GM12878 (cell line): ENCODE measurements at regions not wholly inside any gene's neighbourhood (a gene's known extent, or its start where the extent isn't known, plus 50 kb on each side); places are given as distances from the start of the nearest gene placed in this dataset.
"Not testable (repeated sequence)": the region's sequence is repeated elsewhere in the genome, so short reads cannot be mapped to it uniquely, and the experiment has no call there.

Experiments
- BHLHE40 ChIP-seq, 2 experiments: fragments of 450-650 bp in 1 of 2; IDR thresholded peaks; 2 replicates each; pipeline ENCODE4 v1.6.1; 2011 to 2017; ENCODE audit warnings: low read depth in 2 of 2, borderline replicate concordance in 1 of 2, improper control_type of control experiment in 1 of 2, low read length in 1 of 2, mild to moderate bottlenecking in 1 of 2
- CHD1 ChIP-seq: IDR thresholded peaks from 2 replicates; pipeline ENCODE4 v1.6.1; 2012; ENCODE audit warnings: low read depth, low read length, improper control_type of control experiment
- CREM ChIP-seq: IDR thresholded peaks from 2 replicates; pipeline ENCODE4 v1.6.1; 2014; ENCODE audit warnings: antibody characterized with exemption, low read depth
- EP300 ChIP-seq, 2 experiments: fragments of 150-350 bp in 1 of 2; IDR thresholded peaks; 2 replicates each; pipeline ENCODE4 v1.6.1; 2011 to 2012; ENCODE audit warnings: low read depth in 2 of 2, low read length in 2 of 2, borderline replicate concordance in 1 of 2, improper control_type of control experiment in 1 of 2, inconsistent platforms in 1 of 2; ENCODE audit not compliant: control insufficient read depth in 1 of 2
- HCFC1 ChIP-seq: fragments of 150-350 bp; IDR thresholded peaks from 2 replicates; pipeline ENCODE4 v1.6.1; 2014; ENCODE audit warnings: low read length
- NFIC ChIP-seq: IDR thresholded peaks from 2 replicates; pipeline ENCODE4 v1.6.1; 2012; ENCODE audit warnings: low read depth, mild to moderate bottlenecking, inconsistent platforms, low read length, moderate library complexity
- PBX3 ChIP-seq: IDR thresholded peaks from 2 replicates; pipeline ENCODE4 v1.6.1; 2011; ENCODE audit warnings: mild to moderate bottlenecking, low read depth, low read length, moderate library complexity; ENCODE audit not compliant: insufficient replicate concordance
- POLR2A ChIP-seq: IDR thresholded peaks from 2 replicates; pipeline ENCODE4 v1.6.1; 2011; ENCODE audit warnings: low read depth, mild to moderate bottlenecking, low read length
- POLR2AphosphoS5 ChIP-seq: IDR thresholded peaks from 2 replicates; pipeline ENCODE4 v1.6.1; 2011; ENCODE audit warnings: mild to moderate bottlenecking, low read length, inconsistent platforms
- RBBP5 ChIP-seq: fragments of 200-600 bp; sonication (generic); conservative IDR thresholded peaks from 2 replicates; pipeline ENCODE4 v1.6.1; 2016
- TCF12 ChIP-seq: IDR thresholded peaks from 2 replicates; pipeline ENCODE4 v1.6.1; 2011; ENCODE audit warnings: low read depth, mild to moderate bottlenecking, low read length
- TF ChIP-seq, protein P1 (sequence below): IDR thresholded peaks from 2 replicates; pipeline ENCODE4 v1.6.1; 2012; ENCODE audit warnings: low read length, inconsistent platforms
- TF ChIP-seq, protein P2 (sequence below): IDR thresholded peaks from 2 replicates; pipeline ENCODE4 v1.6.1; 2011; ENCODE audit warnings: borderline replicate concordance, low read depth, mild to moderate bottlenecking, moderate library complexity, low read length; ENCODE audit not compliant: insufficient read depth, poor library complexity, severe bottlenecking
- TF ChIP-seq, protein P3 (sequence below): IDR thresholded peaks from 2 replicates; pipeline ENCODE4 v1.6.1; 2012; ENCODE audit warnings: mild to moderate bottlenecking, low read depth, low read length

DNA sequence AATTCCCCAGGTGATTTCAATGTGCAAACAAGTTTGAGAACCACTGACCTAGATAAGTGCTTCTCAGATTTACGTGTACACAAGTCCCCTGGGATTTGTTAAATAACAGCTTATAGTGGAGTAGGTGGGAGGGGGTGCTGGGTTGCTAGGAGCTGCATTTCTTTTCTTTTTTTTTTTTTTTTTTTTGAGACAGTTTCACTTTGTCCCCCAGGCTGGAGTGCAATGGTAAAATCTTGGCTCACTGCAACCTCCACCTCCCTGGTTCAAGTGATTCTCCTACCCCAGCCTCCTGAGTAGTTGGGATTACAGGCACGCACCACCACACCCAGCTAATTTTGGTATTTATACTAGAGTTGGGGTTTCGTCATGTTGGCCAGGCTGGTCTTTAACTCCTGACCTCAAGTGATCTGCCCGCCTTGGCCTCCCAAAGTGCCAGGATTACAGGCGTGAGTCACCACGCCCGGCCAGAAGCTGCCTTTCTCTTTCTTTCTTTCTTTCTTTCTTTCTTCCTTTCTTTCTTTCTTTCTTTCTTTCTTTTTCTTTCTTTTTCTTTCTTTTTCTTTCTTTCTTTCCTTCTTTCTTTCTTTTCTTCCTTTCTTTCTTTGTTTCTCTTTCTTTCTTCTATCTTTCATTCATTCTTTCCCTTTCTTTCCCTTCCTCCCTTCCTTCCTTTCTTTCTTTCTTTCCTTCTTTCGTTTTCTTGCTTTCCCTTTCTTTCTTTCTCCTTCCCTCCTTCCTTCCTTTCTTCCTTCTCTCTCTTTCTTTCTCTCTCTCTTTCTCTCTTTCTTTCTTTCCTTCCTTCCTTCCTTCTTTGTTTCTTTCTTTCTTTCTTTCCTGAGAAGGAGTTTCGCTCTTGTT, 78.3 kb downstream of the LHX2 start:
- TF ChIP-seq, protein P1, sequence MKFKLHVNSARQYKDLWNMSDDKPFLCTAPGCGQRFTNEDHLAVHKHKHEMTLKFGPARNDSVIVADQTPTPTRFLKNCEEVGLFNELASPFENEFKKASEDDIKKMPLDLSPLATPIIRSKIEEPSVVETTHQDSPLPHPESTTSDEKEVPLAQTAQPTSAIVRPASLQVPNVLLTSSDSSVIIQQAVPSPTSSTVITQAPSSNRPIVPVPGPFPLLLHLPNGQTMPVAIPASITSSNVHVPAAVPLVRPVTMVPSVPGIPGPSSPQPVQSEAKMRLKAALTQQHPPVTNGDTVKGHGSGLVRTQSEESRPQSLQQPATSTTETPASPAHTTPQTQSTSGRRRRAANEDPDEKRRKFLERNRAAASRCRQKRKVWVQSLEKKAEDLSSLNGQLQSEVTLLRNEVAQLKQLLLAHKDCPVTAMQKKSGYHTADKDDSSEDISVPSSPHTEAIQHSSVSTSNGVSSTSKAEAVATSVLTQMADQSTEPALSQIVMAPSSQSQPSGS: not testable (repeated sequence)
- TF ChIP-seq EP300 (IDR thresholded peaks at IDR 0.05; ENCODE audit: borderline replicate concordance in 1 of 2, control insufficient read depth in 1 of 2, low read depth in 2 of 2, low read length in 2 of 2) (peak; percentile 57 to 61; a peak in 2 of 4 replicates), CREM (peak; percentile 62; the same call in 1 of the 2 replicates), NFIC (peak; percentile 50; the same call in 1 of the 2 replicates)
- TF ChIP-seq PBX3; POLR2A; POLR2AphosphoS5; BHLHE40 (IDR thresholded peaks at IDR 0.05; ENCODE audit: borderline replicate concordance in 1 of 2, low read depth in 2 of 2, low read length in 1 of 2); HCFC1; TCF12; RBBP5; CHD1: not testable (repeated sequence)
- TF ChIP-seq, protein P2, sequence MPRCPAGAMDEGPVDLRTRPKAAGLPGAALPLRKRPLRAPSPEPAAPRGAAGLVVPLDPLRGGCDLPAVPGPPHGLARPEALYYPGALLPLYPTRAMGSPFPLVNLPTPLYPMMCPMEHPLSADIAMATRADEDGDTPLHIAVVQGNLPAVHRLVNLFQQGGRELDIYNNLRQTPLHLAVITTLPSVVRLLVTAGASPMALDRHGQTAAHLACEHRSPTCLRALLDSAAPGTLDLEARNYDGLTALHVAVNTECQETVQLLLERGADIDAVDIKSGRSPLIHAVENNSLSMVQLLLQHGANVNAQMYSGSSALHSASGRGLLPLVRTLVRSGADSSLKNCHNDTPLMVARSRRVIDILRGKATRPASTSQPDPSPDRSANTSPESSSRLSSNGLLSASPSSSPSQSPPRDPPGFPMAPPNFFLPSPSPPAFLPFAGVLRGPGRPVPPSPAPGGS: peak; percentile 51
- TF ChIP-seq, protein P3, sequence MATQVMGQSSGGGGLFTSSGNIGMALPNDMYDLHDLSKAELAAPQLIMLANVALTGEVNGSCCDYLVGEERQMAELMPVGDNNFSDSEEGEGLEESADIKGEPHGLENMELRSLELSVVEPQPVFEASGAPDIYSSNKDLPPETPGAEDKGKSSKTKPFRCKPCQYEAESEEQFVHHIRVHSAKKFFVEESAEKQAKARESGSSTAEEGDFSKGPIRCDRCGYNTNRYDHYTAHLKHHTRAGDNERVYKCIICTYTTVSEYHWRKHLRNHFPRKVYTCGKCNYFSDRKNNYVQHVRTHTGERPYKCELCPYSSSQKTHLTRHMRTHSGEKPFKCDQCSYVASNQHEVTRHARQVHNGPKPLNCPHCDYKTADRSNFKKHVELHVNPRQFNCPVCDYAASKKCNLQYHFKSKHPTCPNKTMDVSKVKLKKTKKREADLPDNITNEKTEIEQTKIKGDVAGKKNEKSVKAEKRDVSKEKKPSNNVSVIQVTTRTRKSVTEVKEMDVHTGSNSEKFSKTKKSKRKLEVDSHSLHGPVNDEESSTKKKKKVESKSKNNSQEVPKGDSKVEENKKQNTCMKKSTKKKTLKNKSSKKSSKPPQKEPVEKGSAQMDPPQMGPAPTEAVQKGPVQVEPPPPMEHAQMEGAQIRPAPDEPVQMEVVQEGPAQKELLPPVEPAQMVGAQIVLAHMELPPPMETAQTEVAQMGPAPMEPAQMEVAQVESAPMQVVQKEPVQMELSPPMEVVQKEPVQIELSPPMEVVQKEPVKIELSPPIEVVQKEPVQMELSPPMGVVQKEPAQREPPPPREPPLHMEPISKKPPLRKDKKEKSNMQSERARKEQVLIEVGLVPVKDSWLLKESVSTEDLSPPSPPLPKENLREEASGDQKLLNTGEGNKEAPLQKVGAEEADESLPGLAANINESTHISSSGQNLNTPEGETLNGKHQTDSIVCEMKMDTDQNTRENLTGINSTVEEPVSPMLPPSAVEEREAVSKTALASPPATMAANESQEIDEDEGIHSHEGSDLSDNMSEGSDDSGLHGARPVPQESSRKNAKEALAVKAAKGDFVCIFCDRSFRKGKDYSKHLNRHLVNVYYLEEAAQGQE: not testable (repeated sequence)
